GM12878 (cell line): ENCODE measurements at regions not wholly inside any gene's neighbourhood (a gene's known extent, or its start where the extent isn't known, plus 50 kb on each side); places are given as distances from the start of the nearest gene placed in this dataset.

Source experiments
- CBX3 ChIP-seq: fragments of 200-600 bp; sonication (generic); IDR thresholded peaks from 2 replicates; pipeline ENCODE4 v1.6.1; 2016; ENCODE audit warnings: low read depth, borderline replicate concordance
- CREB1 ChIP-seq: IDR thresholded peaks from 2 replicates; pipeline ENCODE4 v1.6.1; 2012; ENCODE audit warnings: low read depth, mild to moderate bottlenecking, inconsistent platforms
- FOS ChIP-seq: IDR thresholded peaks from 3 replicates; pipeline ENCODE4 v1.6.1; 2011; ENCODE audit warnings: borderline replicate concordance; ENCODE audit not compliant: insufficient read length; ENCODE audit errors: extremely low read depth
- FOXM1 ChIP-seq: IDR thresholded peaks from 2 replicates; pipeline ENCODE4 v1.6.1; 2012; ENCODE audit warnings: low read depth, mild to moderate bottlenecking, inconsistent platforms, low read length, moderate library complexity
- KAT2A ChIP-seq: conservative IDR thresholded peaks from 2 replicates; pipeline ENCODE4 v1.6.1; 2011; ENCODE audit warnings: low read depth, low read length; ENCODE audit not compliant: control insufficient read depth
- NFIC ChIP-seq: IDR thresholded peaks from 2 replicates; pipeline ENCODE4 v1.6.1; 2012; ENCODE audit warnings: low read depth, mild to moderate bottlenecking, inconsistent platforms, low read length, moderate library complexity
- POLR2A ChIP-seq: IDR thresholded peaks from 2 replicates; pipeline ENCODE4 v1.6.1; 2011; ENCODE audit warnings: low read depth, mild to moderate bottlenecking, low read length
- POLR2AphosphoS5 ChIP-seq: IDR thresholded peaks from 2 replicates; pipeline ENCODE4 v1.6.1; 2011; ENCODE audit warnings: mild to moderate bottlenecking, low read length, inconsistent platforms
- RCOR1 ChIP-seq: conservative IDR thresholded peaks from 2 replicates; pipeline ENCODE4 v1.6.1; 2012; ENCODE audit warnings: low read depth, low read length, improper control_type of control experiment
- SPI1 ChIP-seq: IDR thresholded peaks from 2 replicates; pipeline ENCODE4 v1.6.1; 2011; ENCODE audit warnings: low read depth, mild to moderate bottlenecking, low read length, moderate library complexity, borderline replicate concordance; ENCODE audit not compliant: insufficient read depth
- TCF7 ChIP-seq: IDR thresholded peaks from 2 replicates; pipeline ENCODE4 v1.6.1; 2014; ENCODE audit warnings: antibody characterized with exemption, borderline replicate concordance
- YY1 ChIP-seq: IDR thresholded peaks from 2 replicates; pipeline ENCODE4 v1.6.1; 2011; ENCODE audit warnings: low read depth, mild to moderate bottlenecking, low read length
- ZNF274 ChIP-seq: IDR thresholded peaks from one replicate; pipeline ENCODE4 v1.8.0; 2011; ENCODE audit not compliant: insufficient read length, insufficient read depth

GRCh38 chr7:25996006-25996408, 156.0 kb upstream of the NFE2L3 start:
- no peak for TF ChIP-seq CREB1
- TF ChIP-seq POLR2AphosphoS5: no peak
- no peak for TF ChIP-seq POLR2A
- TF ChIP-seq NFIC: no peak
- TF ChIP-seq RCOR1: no peak
- no peak for TF ChIP-seq KAT2A
- TF ChIP-seq SPI1: no peak
- no peak for TF ChIP-seq TCF7
- no peak for TF ChIP-seq FOXM1
- TF ChIP-seq CBX3: no peak
- TF ChIP-seq ZNF274: no peak
- no peak for TF ChIP-seq FOS
- TF ChIP-seq YY1: no peak
